Stromal cell of bone marrow (primary cell): ENCODE measurements at regions not wholly inside any gene's neighbourhood (a gene's known extent, or its start where the extent isn't known, plus 50 kb on each side); places are given as distances from the start of the nearest gene placed in this dataset.
"Not testable (repeated sequence)": the region's sequence is repeated elsewhere in the genome, so short reads cannot be mapped to it uniquely, and the experiment has no call there.

Experiments used
- DNase-seq: peaks from one replicate; pipeline ENCODE4 v3.0.0-alpha.2; 2012; ENCODE audit warnings: low read depth

- no peak for DNase-seq
Observed at GRCh38 chr5:74534397-74535129, 106.0 kb downstream of the ENC1 start.

- DNase-seq = no peak
Observed at GRCh38 chr5:74530326-74531050, 110.0 kb downstream of the ENC1 start.

- no peak for DNase-seq
Observed at GRCh38 chr5:74529101-74529500, 111.4 kb downstream of the ENC1 start.

- no peak for DNase-seq
Observed at GRCh38 chr5:74526111-74526510, 114.4 kb downstream of the ENC1 start.

GRCh38 chr5:74524767-74525166 is 115.8 kb downstream of the ENC1 start:
- DNase-seq = not testable (repeated sequence)

GRCh38 chr5:74523698-74524097 is 116.8 kb downstream of the ENC1 start:
- DNase-seq = not testable (repeated sequence)

GRCh38 chr5:74522838-74523237 is 117.7 kb downstream of the ENC1 start:
- not testable (repeated sequence) for DNase-seq

- no peak for DNase-seq
Observed at GRCh38 chr5:74521401-74521800, 119.1 kb downstream of the ENC1 start.

GRCh38 chr5:74519679-74520078 is 120.8 kb downstream of the ENC1 start:
- no peak for DNase-seq

- DNase-seq = no peak
Observed at GRCh38 chr5:74519161-74519571, 121.4 kb downstream of the ENC1 start.

- peak; percentile 95 for DNase-seq
Observed at GRCh38 chr5:74517700-74518099, 122.8 kb downstream of the ENC1 start.

GRCh38 chr5:74516211-74516636 is 124.3 kb downstream of the ENC1 start:
- DNase-seq = no peak

- no peak for DNase-seq
Observed at GRCh38 chr5:74514888-74515551, 125.5 kb downstream of the ENC1 start.

- DNase-seq = not testable (repeated sequence)
Observed at GRCh38 chr5:74511770-74512169, 128.8 kb downstream of the ENC1 start.

- DNase-seq = no peak
Observed at GRCh38 chr5:74510476-74511075, 130.0 kb downstream of the ENC1 start.

- DNase-seq = no peak
Observed at GRCh38 chr5:74507370-74508005, 133.0 kb downstream of the ENC1 start.

- DNase-seq = no peak
Observed at GRCh38 chr5:74506119-74506518, 134.4 kb downstream of the ENC1 start.

GRCh38 chr5:74504463-74504862 is 136.1 kb downstream of the ENC1 start:
- no peak for DNase-seq

GRCh38 chr5:74502479-74502950 is 138.0 kb downstream of the ENC1 start:
- no peak for DNase-seq

- no peak for DNase-seq
Observed at GRCh38 chr5:74501674-74502478, 138.7 kb downstream of the ENC1 start.
